UCSD-AML1 (cell line): ENCODE measurements at regions not wholly inside any gene's neighbourhood (a gene's known extent, or its start where the extent isn't known, plus 50 kb on each side); places are given as distances from the start of the nearest gene placed in this dataset.

Experiments used
- DNase-seq: peaks from one replicate; lab custom pipeline; 2025; ENCODE audit not compliant: unreplicated experiment; lab: John Stamatoyannopoulos, UW

- DNase-seq: no peak
Observed at GRCh38 chr11:116509551-116509950, 263.2 kb downstream of the BUD13 start.

GRCh38 chr11:116507849-116508695, 264.7 kb downstream of the BUD13 start:
- DNase-seq: no peak

GRCh38 chr11:116507016-116507415, 265.8 kb downstream of the BUD13 start:
- no peak for DNase-seq

GRCh38 chr11:116506263-116506825, 266.4 kb downstream of the BUD13 start:
- DNase-seq: no peak

- DNase-seq: no peak
Observed at GRCh38 chr11:116505298-116506262, 267.2 kb downstream of the BUD13 start.

- no peak for DNase-seq
Observed at GRCh38 chr11:116504541-116505297, 268.1 kb downstream of the BUD13 start.

GRCh38 chr11:116503216-116504160, 269.3 kb downstream of the BUD13 start:
- DNase-seq: no peak

GRCh38 chr11:116502641-116503061, 270.1 kb downstream of the BUD13 start:
- DNase-seq: no peak

GRCh38 chr11:116501728-116502127, 271.1 kb downstream of the BUD13 start:
- DNase-seq: no peak

GRCh38 chr11:116500947-116501602, 271.7 kb downstream of the BUD13 start:
- no peak for DNase-seq

- no peak for DNase-seq
Observed at GRCh38 chr11:116500026-116500946, 272.5 kb downstream of the BUD13 start.

GRCh38 chr11:116499396-116500003, 273.3 kb downstream of the BUD13 start:
- peak; percentile 56 for DNase-seq

GRCh38 chr11:116498161-116498560, 274.6 kb downstream of the BUD13 start:
- DNase-seq: no peak

GRCh38 chr11:116492600-116492999, 280.2 kb downstream of the BUD13 start:
- DNase-seq: no peak

GRCh38 chr11:116488836-116489389, 283.9 kb downstream of the BUD13 start:
- no peak for DNase-seq

GRCh38 chr11:116485425-116485824, 287.4 kb downstream of the BUD13 start:
- no peak for DNase-seq

GRCh38 chr11:116482716-116483115, 290.1 kb downstream of the BUD13 start:
- DNase-seq: no peak
